Upper lobe of left lung (tissue), 6 donors: ENCODE measurements at regions not wholly inside any gene's neighbourhood (a gene's known extent, or its start where the extent isn't known, plus 50 kb on each side); places are given as distances from the start of the nearest gene placed in this dataset.
"Not testable (repeated sequence)": the region's sequence is repeated elsewhere in the genome, so short reads cannot be mapped to it uniquely, and the experiment has no call there.

Source experiments
- ATAC-seq, 2 donors: fragments of 200-7000 bp; cut with Tn5 transposase; one replicate each; pipeline ENCODE4 v1.9.1; 2022; ENCODE audit warnings: mild to moderate bottlenecking in 2 of 2, moderate library complexity in 2 of 2; ENCODE audit not compliant: low FRiP score in 2 of 2
- DNase-seq, 2 donors: peaks; one replicate each; pipeline ENCODE4 v3.0.0-alpha.2; 2019 to 2020
- H3K27ac ChIP-seq, 4 donors: fragments of 200-600 bp; sonication (generic); one replicate each; pipeline ENCODE4 v1.5.1; 2016 to 2019
- H3K27me3 ChIP-seq, 4 donors: fragments of 200-600 bp; sonication (generic); one replicate each; pipeline ENCODE4 v1.5.1; 2017 to 2019
- H3K36me3 ChIP-seq, 4 donors: fragments of 200-600 bp; sonication (generic); one replicate each; pipeline ENCODE4 v1.5.1; 2016 to 2019
- H3K4me1 ChIP-seq, 4 donors: fragments of 200-600 bp; sonication (generic); one replicate each; pipeline ENCODE4 v1.5.1; 2018 to 2019
- H3K4me3 ChIP-seq, 4 donors: fragments of 200-600 bp; sonication (generic); one replicate each; pipeline ENCODE4 v1.5.1; 2017 to 2019; ENCODE audit warnings: mild to moderate bottlenecking in 2 of 4, moderate library complexity in 1 of 4
- H3K9me3 ChIP-seq, 4 donors: fragments of 200-600 bp; sonication (generic); one replicate each; pipeline ENCODE4 v1.5.1; 2018 to 2019
- EP300 ChIP-seq, 4 donors: sonication (generic); formaldehyde crosslinking; IDR thresholded peaks; one replicate each; pipeline ENCODE4 v1.5.1; 2017; ENCODE audit warnings: antibody characterized with exemption in 4 of 4, control low read depth in 2 of 4
- POLR2A ChIP-seq, 4 donors: fragments of 450-650 bp; IDR thresholded peaks; one replicate each; pipeline ENCODE4 v1.5.1; 2016 to 2017; ENCODE audit warnings: antibody characterized with exemption in 4 of 4, mild to moderate bottlenecking in 2 of 4
- POLR2AphosphoS5 ChIP-seq, 2 donors: sonication (generic); formaldehyde crosslinking; IDR thresholded peaks; one replicate each; pipeline ENCODE4 v1.5.1; 2017; ENCODE audit warnings: antibody characterized with exemption in 2 of 2
- WGBS, 2 donors: methylation state at CpG; one replicate each; pipeline ENCODE4 v1.1.5; 2017 to 2018; 5-methylcytosine and 5-hydroxymethylcytosine counted together
- TF ChIP-seq, protein P1 (sequence below), 6 experiments: fragments of 450-650 bp in 4 of 6; fragments of 200-600 bp in 2 of 6; sonication (generic) in 2 of 6; IDR thresholded peaks; one replicate each; pipeline ENCODE4 v1.5.1; 2016 to 2019; ENCODE audit warnings: antibody characterized with exemption in 6 of 6
- donor health status: DM: no; HTN: no; CAD: no; lungs with moderate emphysema.
- donor health status: DM: no; HTN: yes; CAD: no; lungs with severe emphysema.

DNA sequence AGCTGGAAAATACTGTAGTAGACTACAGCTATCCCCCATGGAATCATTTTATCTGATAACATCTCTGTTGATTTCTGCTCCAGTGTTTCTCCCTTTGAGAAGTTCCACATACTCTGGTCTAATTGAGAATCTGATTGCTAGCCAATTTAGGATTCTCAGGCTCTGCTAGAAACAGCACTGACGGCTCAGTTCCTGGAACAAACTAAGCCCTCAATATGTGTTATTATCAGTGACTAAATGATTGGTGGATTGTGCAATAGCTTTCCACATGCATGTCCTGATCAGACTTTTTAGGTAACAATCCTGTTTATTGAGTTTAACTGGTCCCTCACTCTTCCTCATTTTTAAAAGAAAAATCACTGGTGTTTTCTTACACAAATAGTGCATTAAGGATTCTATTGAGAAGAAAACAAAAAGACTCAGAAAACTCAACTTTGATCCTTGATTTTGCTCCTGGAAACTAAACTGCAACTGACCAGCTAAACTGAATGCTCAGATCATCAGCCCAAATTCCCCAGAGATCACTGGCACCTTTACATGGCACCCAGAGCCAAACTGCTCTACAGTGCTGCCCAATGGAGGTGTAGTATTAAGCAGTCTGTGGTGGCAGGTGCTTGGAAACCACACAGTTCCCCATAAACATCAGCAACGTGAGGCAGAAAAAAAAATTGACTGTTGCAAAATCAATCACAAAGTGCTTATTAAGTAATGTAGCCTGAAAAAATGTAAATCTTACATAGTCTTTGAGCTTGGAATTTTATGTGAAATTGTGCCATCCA lies 423.7 kb downstream of the TOX3 start:
- ATAC-seq (no peak), DNase-seq (no peak)
- peaks cover 0 to 11% (median 3%) of the 10 kb centered on the region in 4 donors for H3K9me3 ChIP-seq
- no peak overlapping the region for H3K27ac ChIP-seq
- WGBS, 2 donors, result 34 to 43% methylated on average over 2 of the region's 2 CpGs
- H3K36me3 ChIP-seq, result no peaks in the 10 kb centered on the region
- no peaks in the 10 kb centered on the region for H3K27me3 ChIP-seq
- H3K4me3 ChIP-seq, result no peak overlapping the region
- TF ChIP-seq POLR2AphosphoS5 (IDR thresholded peaks at IDR 0.05) (no peak), EP300 (IDR thresholded peaks at IDR 0.05) (no peak), POLR2A (IDR thresholded peaks at IDR 0.05) (no peak)
- TF ChIP-seq, protein P1, sequence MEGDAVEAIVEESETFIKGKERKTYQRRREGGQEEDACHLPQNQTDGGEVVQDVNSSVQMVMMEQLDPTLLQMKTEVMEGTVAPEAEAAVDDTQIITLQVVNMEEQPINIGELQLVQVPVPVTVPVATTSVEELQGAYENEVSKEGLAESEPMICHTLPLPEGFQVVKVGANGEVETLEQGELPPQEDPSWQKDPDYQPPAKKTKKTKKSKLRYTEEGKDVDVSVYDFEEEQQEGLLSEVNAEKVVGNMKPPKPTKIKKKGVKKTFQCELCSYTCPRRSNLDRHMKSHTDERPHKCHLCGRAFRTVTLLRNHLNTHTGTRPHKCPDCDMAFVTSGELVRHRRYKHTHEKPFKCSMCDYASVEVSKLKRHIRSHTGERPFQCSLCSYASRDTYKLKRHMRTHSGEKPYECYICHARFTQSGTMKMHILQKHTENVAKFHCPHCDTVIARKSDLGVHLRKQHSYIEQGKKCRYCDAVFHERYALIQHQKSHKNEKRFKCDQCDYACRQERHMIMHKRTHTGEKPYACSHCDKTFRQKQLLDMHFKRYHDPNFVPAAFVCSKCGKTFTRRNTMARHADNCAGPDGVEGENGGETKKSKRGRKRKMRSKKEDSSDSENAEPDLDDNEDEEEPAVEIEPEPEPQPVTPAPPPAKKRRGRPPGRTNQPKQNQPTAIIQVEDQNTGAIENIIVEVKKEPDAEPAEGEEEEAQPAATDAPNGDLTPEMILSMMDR (IDR thresholded peaks at IDR 0.05), result no peak
- no peaks in the 10 kb centered on the region for H3K4me1 ChIP-seq

DNA sequence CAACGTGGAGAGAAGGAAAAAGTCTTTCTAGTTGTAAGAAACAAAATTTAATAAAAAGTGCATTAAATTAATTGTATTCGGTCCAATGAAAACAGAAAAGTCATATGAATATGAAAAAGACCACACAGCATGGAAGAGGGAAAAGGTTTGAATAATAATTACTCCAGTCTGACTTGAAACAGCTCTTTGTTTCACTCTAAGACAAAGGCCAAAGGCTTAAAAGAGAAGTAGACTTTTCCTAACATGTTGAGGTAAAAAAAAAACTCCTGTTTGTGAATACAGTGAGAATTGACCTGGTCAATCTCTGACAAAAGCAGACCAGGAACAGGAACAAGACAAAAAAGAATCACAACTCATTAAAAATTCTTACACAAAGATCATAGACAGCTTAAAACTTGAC lies 429.8 kb downstream of the TOX3 start:
- Histone ChIP-seq H3K27ac (no peak overlapping the region), H3K4me3 (no peak overlapping the region), H3K36me3 (no peaks in the 10 kb centered on the region), H3K9me3 (peaks cover 0 to 11% (median 3%) of the 10 kb centered on the region in 4 donors), H3K4me1 (peaks cover 0 to 3% (median 0%) of the 10 kb centered on the region in 4 donors), H3K27me3 (no peaks in the 10 kb centered on the region)
- 57 to 73% methylated on average over 2 of the region's 2 CpGs for WGBS, 2 donors
- no peak for ATAC-seq
- no peak for TF ChIP-seq EP300 (IDR thresholded peaks at IDR 0.05)
- DNase-seq, result no peak

DNA sequence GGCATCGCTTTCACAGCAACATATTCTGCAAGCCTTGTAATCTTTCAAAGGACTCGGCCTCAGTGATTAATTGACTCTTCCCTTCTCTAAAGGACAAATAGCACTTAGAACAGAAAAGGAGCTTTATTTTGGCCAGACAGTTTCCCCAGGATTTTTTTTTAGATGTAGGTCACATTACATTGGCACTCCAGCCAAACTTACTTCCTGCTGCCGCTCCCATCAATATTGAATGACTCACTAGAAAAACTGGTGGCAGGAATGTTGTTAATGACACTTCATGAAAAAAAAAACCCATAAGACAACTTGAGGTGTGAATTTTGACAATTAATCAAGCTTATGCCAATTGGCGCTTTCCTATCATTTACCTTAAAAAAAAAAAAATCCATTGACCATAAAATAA lies 432.6 kb downstream of the TOX3 start:
- H3K4me1 ChIP-seq, result peaks cover 0 to 3% (median 0%) of the 10 kb centered on the region in 4 donors
- WGBS, 2 donors, result 53 to 55% methylated on average over 4 of the region's 4 CpGs
- H3K36me3 ChIP-seq, result no peaks in the 10 kb centered on the region
- no peak for ATAC-seq
- no peak overlapping the region for H3K27ac ChIP-seq
- H3K4me3 ChIP-seq, result no peak overlapping the region
- peaks cover 0 to 11% (median 0%) of the 10 kb centered on the region in 4 donors for H3K9me3 ChIP-seq
- TF ChIP-seq, protein P1 (IDR thresholded peaks at IDR 0.05), result peak in 1 of 6 experiments; percentile 36
- TF ChIP-seq EP300 (IDR thresholded peaks at IDR 0.05), result no peak
- TF ChIP-seq POLR2AphosphoS5 (IDR thresholded peaks at IDR 0.05), result no peak
- TF ChIP-seq POLR2A (IDR thresholded peaks at IDR 0.05), result no peak
- H3K27me3 ChIP-seq, result no peaks in the 10 kb centered on the region
- peak in 1 of 2 donors; percentile 22 for DNase-seq

DNA sequence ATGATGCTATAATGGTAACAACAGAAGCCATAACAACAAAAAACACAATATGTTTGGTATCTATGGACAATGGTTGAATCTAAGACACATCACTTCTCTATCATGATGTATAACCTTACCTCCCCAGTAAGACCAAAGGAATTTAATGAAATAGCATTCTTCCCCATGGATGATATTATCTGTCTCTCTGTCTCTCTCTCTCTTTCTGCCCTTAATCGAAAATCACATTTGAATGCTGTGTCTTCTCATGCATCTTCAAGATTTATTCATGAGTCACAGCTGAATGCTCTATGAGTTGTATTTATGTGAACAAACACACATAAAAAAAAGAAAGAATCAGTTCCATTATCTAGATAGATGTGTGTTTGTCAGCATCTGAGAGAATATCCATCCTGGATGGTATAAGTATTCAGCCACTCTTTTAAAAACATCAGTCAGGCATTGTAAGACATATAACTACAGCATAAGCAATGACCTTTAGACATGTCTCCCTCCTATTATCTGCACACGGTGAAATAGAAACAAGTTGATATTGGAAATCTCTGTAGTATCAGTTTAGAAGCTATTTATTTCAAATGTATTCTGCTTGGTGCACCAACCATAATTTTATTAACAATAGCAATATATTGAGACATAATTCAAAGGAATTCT lies 433.3 kb downstream of the TOX3 start:
- peaks cover 0 to 4% (median 0%) of the 10 kb centered on the region in 4 donors for H3K9me3 ChIP-seq
- H3K27ac ChIP-seq, result no peak overlapping the region
- no peak overlapping the region for H3K4me3 ChIP-seq
- H3K36me3 ChIP-seq, result no peaks in the 10 kb centered on the region
- TF ChIP-seq EP300 (IDR thresholded peaks at IDR 0.05), result no peak
- no peak for TF ChIP-seq POLR2AphosphoS5 (IDR thresholded peaks at IDR 0.05)
- no peak for TF ChIP-seq POLR2A (IDR thresholded peaks at IDR 0.05)
- TF ChIP-seq, protein P1 (IDR thresholded peaks at IDR 0.05), result no peak
- ATAC-seq (no peak), DNase-seq (no peak)
- 75 to 80% methylated on average over 2 of the region's 2 CpGs for WGBS, 2 donors
- H3K4me1 ChIP-seq, result peaks cover 0 to 3% (median 0%) of the 10 kb centered on the region in 4 donors
- H3K27me3 ChIP-seq, result no peaks in the 10 kb centered on the region

DNA sequence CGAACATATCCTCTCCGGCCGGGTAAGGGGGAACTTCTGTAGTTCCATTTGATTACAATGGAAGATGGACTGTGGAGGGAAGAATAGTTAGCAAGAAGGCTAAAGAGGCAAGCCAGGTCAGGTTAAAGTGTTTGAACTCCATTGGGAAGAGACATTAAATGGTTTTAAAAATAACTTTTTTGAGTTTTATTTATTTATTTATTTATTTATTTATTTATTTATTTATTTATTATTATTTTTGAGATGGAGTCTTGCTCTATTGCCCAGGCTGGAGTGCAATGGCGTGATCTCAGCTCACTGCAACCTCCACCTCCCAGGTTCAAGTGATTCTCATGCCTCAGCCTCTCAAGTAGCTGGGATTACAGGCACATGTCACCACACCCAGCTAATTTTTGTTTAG lies 441.9 kb downstream of the TOX3 start:
- not testable (repeated sequence) for H3K27ac ChIP-seq, H3K36me3 ChIP-seq, H3K4me3 ChIP-seq, DNase-seq, H3K9me3 ChIP-seq, ATAC-seq, H3K27me3 ChIP-seq, H3K4me1 ChIP-seq
- WGBS, 2 donors, result 86 to 93% methylated on average over 4 of the region's 4 CpGs
